OCI-LY3 (cell line): ENCODE measurements at regions not wholly inside any gene's neighbourhood (a gene's known extent, or its start where the extent isn't known, plus 50 kb on each side); places are given as distances from the start of the nearest gene placed in this dataset.

ENCODE experiments used
- CTCF ChIP-seq: fragments of 200-600, 300-600 bp; sonication (generic); IDR thresholded peaks from 2 replicates; pipeline ENCODE4 v1.5.1; 2014; ENCODE audit warnings: antibody characterized with exemption, low read length, low read depth
- EZH2phosphoT487 ChIP-seq: fragments of 200-600 bp; shearing (Covaris generic); IDR thresholded peaks from 2 replicates; pipeline ENCODE4 v1.6.1; 2018; ENCODE audit warnings: antibody characterized with exemption, mixed run types, low read depth

- TF ChIP-seq CTCF (no peak), EZH2phosphoT487 (no peak)
Measured at GRCh38 chr21:15679630-15680029, 50.2 kb upstream of the USP25 start.
